22Rv1 (cell line): ENCODE measurements at regions not wholly inside any gene's neighbourhood (a gene's known extent, or its start where the extent isn't known, plus 50 kb on each side); places are given as distances from the start of the nearest gene placed in this dataset.

Source experiments
- H3K27ac ChIP-seq: fragments of 450-650 bp; 2 replicates; pipeline ENCODE4 v1.5.1; 2017
- ZFX ChIP-seq: fragments of 450-650 bp; IDR thresholded peaks from 2 replicates; pipeline ENCODE4 v1.6.1; 2017; ENCODE audit warnings: antibody characterized with exemption, borderline replicate concordance
- TF ChIP-seq, protein P1 (sequence below): fragments of 450-650 bp; IDR thresholded peaks from 2 replicates; pipeline ENCODE4 v1.5.1; 2017; ENCODE audit warnings: mild to moderate bottlenecking

DNA sequence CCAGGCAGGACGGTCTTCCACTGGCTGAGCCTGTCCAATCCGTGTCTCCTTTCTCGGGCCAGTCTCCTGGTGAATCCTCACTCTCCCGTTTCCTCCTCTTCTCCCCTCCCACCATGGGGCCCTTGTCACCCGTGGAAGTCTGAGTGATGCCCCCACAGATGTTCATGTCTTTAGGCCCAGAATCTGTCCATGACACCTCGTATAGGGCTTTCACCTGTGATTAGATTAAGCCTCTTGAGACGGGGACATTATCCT is 193.5 kb downstream of the ZFP36L2 start:
- no peak overlapping the region for H3K27ac ChIP-seq
- TF ChIP-seq, protein P1, sequence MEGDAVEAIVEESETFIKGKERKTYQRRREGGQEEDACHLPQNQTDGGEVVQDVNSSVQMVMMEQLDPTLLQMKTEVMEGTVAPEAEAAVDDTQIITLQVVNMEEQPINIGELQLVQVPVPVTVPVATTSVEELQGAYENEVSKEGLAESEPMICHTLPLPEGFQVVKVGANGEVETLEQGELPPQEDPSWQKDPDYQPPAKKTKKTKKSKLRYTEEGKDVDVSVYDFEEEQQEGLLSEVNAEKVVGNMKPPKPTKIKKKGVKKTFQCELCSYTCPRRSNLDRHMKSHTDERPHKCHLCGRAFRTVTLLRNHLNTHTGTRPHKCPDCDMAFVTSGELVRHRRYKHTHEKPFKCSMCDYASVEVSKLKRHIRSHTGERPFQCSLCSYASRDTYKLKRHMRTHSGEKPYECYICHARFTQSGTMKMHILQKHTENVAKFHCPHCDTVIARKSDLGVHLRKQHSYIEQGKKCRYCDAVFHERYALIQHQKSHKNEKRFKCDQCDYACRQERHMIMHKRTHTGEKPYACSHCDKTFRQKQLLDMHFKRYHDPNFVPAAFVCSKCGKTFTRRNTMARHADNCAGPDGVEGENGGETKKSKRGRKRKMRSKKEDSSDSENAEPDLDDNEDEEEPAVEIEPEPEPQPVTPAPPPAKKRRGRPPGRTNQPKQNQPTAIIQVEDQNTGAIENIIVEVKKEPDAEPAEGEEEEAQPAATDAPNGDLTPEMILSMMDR, result no peak
- no peak for TF ChIP-seq ZFX

DNA sequence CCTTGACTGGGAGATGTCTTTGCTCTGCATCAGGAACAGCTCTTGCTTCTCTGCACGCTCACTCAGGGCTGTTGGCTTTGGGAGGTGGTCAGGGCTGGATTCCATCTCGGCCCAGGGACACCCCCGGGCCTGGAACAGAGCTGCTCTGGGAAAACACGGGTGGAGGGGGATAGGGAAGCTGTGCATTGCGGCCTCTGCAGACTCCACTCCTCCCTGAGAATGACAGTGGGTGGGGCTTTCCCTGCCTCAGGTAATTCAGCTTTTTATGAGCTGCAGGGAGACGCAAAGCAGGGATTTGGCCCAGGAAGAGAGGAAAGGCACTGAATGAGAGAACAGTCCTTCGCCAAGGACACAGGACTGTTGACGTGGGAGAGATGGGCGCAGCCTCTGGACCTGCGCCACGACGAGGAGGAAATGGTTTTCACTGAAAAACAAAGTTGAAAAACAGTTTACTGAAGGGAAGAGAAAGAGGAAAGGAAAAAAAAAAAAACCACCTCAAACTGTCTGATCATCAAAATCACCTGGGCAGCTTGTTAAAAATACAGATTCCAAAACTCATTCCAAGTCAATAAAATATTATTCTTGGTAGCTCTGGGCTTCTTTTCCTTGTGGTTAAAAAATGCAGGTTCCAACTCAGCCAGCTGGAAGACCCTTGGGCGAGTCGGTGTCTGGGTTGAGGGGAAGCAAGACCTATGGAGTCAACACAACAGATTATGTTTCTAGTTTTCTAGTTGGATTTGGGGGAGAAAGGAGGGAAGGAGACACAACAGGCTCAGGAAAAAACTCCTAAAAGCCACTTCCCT is 194.0 kb downstream of the ZFP36L2 start:
- H3K27ac ChIP-seq, result no peak overlapping the region
- TF ChIP-seq, protein P1, result no peak
- no peak for TF ChIP-seq ZFX

DNA sequence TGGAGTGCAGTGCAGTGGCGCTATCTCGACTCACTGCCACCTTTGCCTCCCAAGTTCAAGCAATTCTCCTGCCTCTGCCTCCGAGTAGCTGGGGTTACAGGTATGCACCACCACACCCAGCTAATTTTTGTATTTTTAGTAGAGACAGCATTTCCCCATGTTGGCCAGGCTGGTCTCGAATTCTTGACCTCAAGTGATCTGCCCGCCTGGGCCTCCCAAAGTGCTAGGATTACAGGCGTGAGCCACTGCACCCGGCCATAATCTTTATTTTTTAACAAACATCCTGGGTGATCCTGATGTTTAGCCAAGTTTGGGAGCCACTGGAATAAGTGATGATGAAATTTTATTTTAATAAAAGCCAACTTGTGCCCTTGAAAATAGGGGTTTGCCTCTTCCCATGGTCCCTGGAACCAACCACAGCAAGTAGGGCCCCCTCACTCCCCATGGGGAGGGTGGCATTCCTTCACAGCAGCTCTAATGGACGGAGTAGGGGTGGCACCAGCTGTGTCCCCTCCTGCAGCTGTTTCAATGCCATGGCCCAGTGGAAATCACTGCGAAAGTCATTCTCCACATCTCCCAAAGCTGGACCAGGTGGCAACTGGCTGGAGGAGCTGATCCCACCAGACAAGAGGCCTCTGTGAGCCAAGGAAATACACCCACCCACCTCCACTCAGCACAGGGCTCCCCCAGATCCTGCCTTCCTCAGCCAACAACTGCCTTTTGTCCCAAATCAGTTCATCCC is 194.8 kb downstream of the ZFP36L2 start:
- H3K27ac ChIP-seq, result no peak overlapping the region
- TF ChIP-seq ZFX, result no peak
- TF ChIP-seq, protein P1, result no peak

DNA sequence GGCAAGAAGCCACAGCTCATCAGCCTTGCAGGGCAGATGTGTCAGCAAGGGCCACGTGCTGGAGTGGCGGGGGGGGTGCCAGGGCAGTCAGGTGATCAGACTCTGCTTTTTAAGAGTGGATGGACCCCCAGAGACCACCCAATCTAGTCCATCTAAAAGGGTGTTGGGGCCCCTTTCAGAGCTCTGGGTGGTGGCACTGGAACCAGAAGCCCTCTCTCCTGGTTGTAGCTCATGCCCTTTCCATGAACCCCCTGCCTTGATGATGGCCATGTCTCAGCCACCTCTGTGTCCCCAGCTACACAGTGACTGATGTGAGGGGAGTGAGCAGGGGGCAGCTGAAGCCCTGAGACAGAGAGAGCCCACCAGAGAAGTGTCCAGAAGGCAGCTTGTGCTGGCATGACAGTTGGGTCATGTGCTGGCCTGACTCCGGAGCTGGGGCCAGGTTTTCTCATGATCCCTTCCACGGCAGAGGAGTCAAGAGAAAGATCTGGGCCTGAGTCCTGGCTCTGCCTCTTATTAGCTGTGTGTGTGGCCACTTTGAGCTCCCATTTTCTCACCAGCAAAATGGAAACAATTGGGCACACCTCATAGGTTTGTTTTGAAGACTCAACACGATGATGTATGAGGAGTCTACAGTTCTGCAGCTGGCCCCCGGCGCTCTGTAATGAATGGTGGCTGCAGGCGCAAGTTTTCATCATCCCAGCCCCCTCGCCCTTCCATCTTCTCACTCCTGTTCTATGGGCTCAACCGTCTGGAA is 195.7 kb downstream of the ZFP36L2 start:
- TF ChIP-seq ZFX, result no peak
- TF ChIP-seq, protein P1, result no peak
- H3K27ac ChIP-seq, result no peak overlapping the region

DNA sequence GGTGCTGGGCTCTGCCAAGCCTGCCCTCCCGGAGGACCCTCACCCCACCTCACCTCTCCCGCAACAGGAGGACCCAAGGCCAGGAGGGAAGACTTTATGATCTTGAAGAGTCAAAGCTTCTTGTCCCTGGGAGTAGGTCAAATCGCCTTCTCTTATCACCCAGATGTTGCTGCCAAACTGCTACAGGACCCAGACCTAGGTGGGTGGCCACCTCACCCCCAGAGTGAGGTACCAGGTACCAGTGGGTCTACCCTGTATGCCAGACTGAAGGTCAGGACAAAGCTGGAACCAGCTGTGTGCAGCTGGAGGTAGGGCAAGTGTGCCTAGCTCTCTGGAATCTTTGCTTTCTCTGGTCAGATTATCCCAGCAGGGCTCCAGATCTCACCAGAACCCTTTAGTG is 197.2 kb downstream of the ZFP36L2 start:
- no peak overlapping the region for H3K27ac ChIP-seq
- TF ChIP-seq ZFX, result no peak
- TF ChIP-seq, protein P1, result no peak

DNA sequence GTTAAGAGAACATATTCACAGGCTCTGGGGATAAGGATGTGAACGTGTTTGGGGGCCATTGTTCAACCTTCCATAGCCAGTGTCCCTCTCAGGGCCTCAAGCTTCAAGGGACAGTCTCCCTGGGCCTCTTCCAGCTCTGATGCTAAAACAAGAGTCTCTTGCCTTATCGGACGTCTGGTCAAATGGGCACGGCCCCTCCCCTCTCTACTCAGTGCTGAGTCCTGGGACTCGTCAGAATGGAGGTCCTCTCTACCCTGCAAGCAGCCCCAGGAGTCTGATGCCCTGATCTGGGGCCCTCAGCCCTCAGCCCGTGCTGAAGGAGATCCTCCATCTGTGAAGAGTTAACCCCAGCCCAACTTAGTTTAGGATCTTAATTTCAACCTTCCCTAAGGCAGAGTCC is 198.2 kb downstream of the ZFP36L2 start:
- no peak overlapping the region for H3K27ac ChIP-seq
- TF ChIP-seq, protein P1, result no peak
- TF ChIP-seq ZFX, result no peak
